ENCODE measurements at regions not wholly inside any gene's neighbourhood (a gene's known extent, or its start where the extent isn't known, plus 50 kb on each side); places are given as distances from the start of the nearest gene placed in this dataset.

DNA sequence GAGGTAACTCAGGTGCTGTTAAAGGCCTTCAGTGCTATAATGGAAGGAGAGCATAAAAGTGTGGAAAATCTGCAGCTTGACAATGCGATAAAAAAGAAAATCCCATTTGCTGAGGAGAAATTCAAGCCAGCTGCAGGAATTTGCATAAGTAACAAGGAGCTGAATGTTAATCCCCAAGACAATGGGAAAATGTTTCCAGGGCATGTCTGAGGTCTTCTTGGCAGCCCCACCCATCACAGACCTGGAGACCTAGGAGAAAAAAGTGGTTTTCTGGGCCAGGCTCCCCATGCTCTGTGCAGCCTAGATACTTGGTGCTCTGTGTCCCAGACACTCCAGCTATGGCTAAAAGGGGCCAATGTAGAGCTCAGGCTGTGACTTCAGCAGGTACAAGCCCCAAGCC, 1159.6 kb downstream of the CDH18 start:
- no peak for TF ChIP-seq CTCF (IDR thresholded peaks at IDR 0.05)
- Mint-ChIP-seq H3K36me3 (no peaks in the 10 kb centered on the region), H3K4me3 (no peak overlapping the region), H3K27me3 (ENCODE audit: low read depth in 3 of 3) (no peaks in the 10 kb centered on the region), H3K27ac (no peak overlapping the region), H3K9me3 (peaks cover 2 to 8% (median 5%) of the 10 kb centered on the region in 7 donors), H3K4me1 (no peaks in the 10 kb centered on the region)
- WGBS (ENCODE audit: insufficient coverage) = 100% methylated on average over 1 of the region's 1 CpG
- H3K4me1 ChIP-seq (ENCODE audit: control insufficient read depth in 1 of 2, insufficient read depth in 2 of 2, low read length in 2 of 2) = no peaks in the 10 kb centered on the region
- no peaks in the 10 kb centered on the region for H3K36me3 ChIP-seq (replicated peaks in 1 of 2; ENCODE audit: control insufficient read depth in 1 of 2, insufficient read depth in 2 of 2, low read length in 2 of 2)
- no peaks in the 10 kb centered on the region for H3K79me2 ChIP-seq (ENCODE audit: insufficient read depth, low read length)
- no peak for DNase-seq
- no peak overlapping the region for H2AFZ ChIP-seq (ENCODE audit: insufficient read depth, low read depth, low read length, poor library complexity, severe bottlenecking)
- H3K9me3 ChIP-seq (replicated peaks in 1 of 2; ENCODE audit: control insufficient read depth in 1 of 2, insufficient read depth in 1 of 2, low read length in 2 of 2) = peaks cover 0 to 11% of the 10 kb centered on the region in 2 donors
- H3K4me2 ChIP-seq (replicated peaks; ENCODE audit: extremely low read depth, low read length, poor library complexity, severe bottlenecking) = no peak overlapping the region
- H3K27ac ChIP-seq (ENCODE audit: low read depth in 1 of 2, low read length in 2 of 2) = no peak overlapping the region
- H4K20me1 ChIP-seq (ENCODE audit: insufficient read depth, low read length) = no peaks in the 10 kb centered on the region
- H3K27me3 ChIP-seq (ENCODE audit: control insufficient read depth in 2 of 2, insufficient read depth in 2 of 2, low read length in 2 of 2) = no peaks in the 10 kb centered on the region
- H3K4me3 ChIP-seq (replicated peaks in 1 of 3; ENCODE audit: low read depth in 2 of 3, low read length in 3 of 3) = no peak overlapping the region
- no peak overlapping the region for H3K9ac ChIP-seq (ENCODE audit: insufficient read depth, low read length, poor library complexity, severe bottlenecking)
- intact Hi-C loops (cut with micrococcal nuclease) = no loop called here

DNA sequence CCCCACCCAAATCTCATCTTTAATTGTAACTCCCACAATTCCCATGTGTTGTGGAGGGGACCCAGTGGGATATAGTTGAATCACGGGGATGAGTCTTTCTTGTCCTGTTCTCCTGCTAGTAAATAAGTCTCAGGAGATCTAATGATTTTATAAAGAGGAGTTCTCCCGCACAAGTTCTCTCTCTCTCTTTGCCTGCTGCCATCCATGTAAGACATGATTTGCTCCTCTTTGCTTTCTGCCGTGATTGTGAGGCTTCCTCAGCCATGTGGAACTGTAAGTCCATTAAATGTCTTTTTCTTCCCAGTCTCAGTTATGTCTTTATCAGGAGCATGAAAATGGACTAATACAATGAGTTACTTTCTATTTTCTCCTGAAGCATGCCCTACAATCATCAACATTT, 1158.5 kb downstream of the CDH18 start:
- H3K27ac ChIP-seq (ENCODE audit: low read depth in 1 of 2, low read length in 2 of 2) = no peak overlapping the region
- H3K4me1 ChIP-seq (ENCODE audit: control insufficient read depth in 1 of 2, insufficient read depth in 2 of 2, low read length in 2 of 2) = no peaks in the 10 kb centered on the region
- Mint-ChIP-seq H3K9me3 (peaks cover 4 to 8% (median 5%) of the 10 kb centered on the region in 7 donors), H3K4me3 (no peak overlapping the region), H3K27me3 (ENCODE audit: low read depth in 3 of 3) (peaks cover 0 to 1% (median 0%) of the 10 kb centered on the region in 3 donors), H3K27ac (no peak overlapping the region), H3K4me1 (no peaks in the 10 kb centered on the region), H3K36me3 (no peaks in the 10 kb centered on the region)
- no peak overlapping the region for H3K4me2 ChIP-seq (replicated peaks; ENCODE audit: extremely low read depth, low read length, poor library complexity, severe bottlenecking)
- no peak for TF ChIP-seq CTCF (IDR thresholded peaks at IDR 0.05)
- no peak for DNase-seq
- H3K27me3 ChIP-seq (ENCODE audit: control insufficient read depth in 2 of 2, insufficient read depth in 2 of 2, low read length in 2 of 2) = no peaks in the 10 kb centered on the region
- no peaks in the 10 kb centered on the region for H4K20me1 ChIP-seq (ENCODE audit: insufficient read depth, low read length)
- whole genome bisulfite sequencing (ENCODE audit: insufficient coverage) = no CpG with 5 or more reads among the region's 3 CpGs
- H3K79me2 ChIP-seq (ENCODE audit: insufficient read depth, low read length) = no peaks in the 10 kb centered on the region
- intact Hi-C loops (cut with micrococcal nuclease) = no loop called here
- H2AFZ ChIP-seq (ENCODE audit: insufficient read depth, low read depth, low read length, poor library complexity, severe bottlenecking) = no peak overlapping the region
- no peaks in the 10 kb centered on the region for H3K36me3 ChIP-seq (replicated peaks in 1 of 2; ENCODE audit: control insufficient read depth in 1 of 2, insufficient read depth in 2 of 2, low read length in 2 of 2)
- peaks cover 0 to 11% of the 10 kb centered on the region in 2 donors for H3K9me3 ChIP-seq (replicated peaks in 1 of 2; ENCODE audit: control insufficient read depth in 1 of 2, insufficient read depth in 1 of 2, low read length in 2 of 2)
- no peak overlapping the region for H3K9ac ChIP-seq (ENCODE audit: insufficient read depth, low read length, poor library complexity, severe bottlenecking)
- no peak overlapping the region for H3K4me3 ChIP-seq (replicated peaks in 1 of 3; ENCODE audit: low read depth in 2 of 3, low read length in 3 of 3)

All from CD14-positive monocyte (primary cell).